Stimulated activated CD4-positive, alpha-beta T cell treated with anti-CD3 and anti-CD28 coated beads, Interleukin-12 subunit alpha, Interleukin-12 subunit beta, amount 100 ng/mL, for 24 hours (primary cell): ENCODE measurements at regions not wholly inside any gene's neighbourhood (a gene's known extent, or its start where the extent isn't known, plus 50 kb on each side); places are given as distances from the start of the nearest gene placed in this dataset.
"Not testable (repeated sequence)": the region's sequence is repeated elsewhere in the genome, so short reads cannot be mapped to it uniquely, and the experiment has no call there.

Source experiments
- DNase-seq, 2 experiments: peaks; one replicate each; pipeline ENCODE4 v3.0.0-alpha.2; 2020; ENCODE audit warnings: low read depth in 2 of 2

DNA sequence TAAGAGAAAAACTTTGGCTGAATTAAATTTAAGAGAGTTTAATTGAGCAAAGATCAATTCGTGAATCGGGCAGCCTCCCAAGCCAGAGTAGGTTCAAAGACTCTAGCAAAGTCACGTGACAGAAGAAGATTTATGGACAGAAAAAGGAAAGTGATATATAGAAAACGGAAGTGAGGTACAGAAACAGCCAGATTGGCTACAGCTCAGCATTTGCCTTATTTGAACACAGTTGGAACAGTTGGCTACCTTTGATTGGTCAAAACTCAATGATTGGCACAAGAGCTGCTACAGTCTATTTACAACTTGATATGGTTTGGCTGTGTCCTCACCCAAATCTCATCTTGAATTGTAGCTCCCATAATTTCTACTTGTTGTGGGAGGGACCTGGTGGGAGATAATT is 102.6 kb downstream of the PLG start:
- DNase-seq = no peak

DNA sequence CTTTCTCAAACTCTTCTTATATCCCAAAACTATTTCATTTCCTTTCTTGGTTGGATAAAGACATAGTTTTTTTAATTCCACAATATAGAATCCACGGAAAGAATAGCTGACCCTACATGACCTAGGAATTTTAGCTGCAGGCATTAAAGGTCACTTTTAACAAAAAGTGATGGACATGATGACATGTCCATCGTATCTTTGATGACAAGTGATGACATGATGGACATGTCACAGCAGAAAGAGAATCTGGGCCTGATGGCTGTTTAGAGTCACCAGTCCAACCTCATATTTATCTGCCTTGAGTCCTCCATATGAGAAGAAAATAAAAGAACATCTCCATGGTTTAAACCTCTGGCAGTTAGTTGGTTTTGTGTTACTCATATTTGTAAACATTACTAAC is 106.2 kb downstream of the PLG start:
- no peak for DNase-seq

DNA sequence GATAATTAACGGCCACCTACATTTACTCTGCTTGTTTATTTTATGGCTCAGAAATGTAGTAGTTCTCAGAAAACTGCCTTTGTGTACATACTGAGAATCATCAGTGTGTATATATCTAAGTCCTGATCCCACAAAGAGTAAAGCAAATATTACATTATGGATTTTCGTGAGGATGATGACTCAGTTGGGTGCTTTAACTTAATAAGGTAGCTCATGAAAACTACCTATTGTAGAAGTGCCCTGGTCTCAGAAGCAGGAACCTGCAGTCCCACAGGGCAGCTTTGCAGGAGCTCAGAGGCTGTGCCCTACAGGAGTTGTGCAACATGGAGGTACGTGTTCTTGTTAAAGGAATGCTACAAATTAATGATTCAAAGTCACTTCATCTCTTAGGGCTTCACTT is 108.2 kb downstream of the PLG start:
- no peak for DNase-seq

DNA sequence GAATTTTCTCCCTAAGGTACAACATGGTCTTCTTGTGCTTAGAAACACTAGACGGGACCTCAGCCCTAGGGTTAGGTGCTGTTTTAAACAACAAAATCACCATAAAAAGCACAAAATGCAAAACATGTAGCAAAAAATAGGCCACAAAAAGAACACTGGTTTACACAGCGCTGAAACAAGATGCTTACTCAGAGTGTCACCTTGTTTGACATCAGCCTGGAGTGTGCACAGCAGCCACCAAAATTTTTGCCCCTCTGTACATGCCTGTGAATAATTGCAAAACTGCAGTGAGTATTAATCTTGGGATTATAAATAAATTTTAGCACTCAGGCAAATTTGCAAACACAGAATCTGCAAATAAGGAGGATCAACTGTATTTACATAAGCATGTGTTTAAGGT is 110.1 kb downstream of the PLG start:
- DNase-seq = no peak

DNA sequence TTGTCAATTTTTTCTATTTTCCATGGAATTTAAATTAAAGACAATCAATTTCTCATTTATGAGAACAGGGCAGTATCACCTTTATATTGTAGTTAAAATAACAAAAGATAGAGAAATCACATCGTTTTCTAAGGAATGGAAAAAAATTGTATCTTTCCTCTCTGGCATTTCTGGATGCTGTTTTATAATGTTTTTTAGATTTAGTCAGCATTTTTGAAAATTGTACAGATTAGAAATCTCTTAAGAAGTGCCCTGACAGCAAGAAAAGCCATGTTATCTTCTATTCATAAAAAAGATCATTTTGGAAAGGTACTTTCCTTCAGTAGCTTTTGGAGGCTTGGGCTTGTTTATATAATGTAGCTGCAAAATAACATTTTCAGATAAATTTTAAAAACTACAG is 116.9 kb downstream of the PLG start:
- DNase-seq = no peak

DNA sequence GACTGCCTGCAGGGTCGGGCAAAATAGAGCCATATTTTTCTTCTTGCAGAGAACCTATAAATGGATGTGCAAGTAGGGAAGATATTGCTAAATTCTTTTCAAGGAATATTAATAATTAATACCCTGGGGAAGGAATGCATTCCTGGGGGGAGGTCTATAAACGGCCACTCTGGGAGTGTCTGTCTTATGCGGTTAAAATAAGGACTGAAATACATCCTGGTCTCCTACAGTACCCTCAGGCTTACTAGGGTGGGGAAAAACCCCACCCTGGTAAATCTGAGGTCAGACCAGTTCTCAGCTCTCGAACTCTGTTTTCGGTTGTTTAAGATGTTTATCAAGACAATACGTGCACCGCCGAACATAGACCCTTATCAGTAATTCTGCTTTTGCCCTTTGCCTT is 118.6 kb downstream of the PLG start:
- not testable (repeated sequence) for DNase-seq

DNA sequence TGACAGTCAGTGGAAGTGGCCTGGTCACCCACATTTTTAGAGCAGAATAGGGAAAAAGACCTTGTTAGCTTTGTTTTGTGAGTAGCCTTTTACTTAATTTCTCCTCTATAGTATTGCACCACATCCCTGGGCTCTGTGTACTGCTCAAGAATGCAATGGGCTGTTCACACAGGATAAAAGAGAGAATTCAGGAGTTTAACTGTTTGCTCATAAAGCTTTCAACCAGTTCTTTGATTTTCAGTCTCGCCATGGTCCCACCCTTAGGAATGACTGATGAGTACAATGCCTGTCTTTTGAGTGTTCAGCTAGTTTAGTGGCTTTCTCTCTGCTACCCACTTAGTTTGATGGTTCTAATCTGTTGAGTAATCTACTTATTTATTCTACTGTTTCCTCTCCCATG is 129.7 kb downstream of the PLG start:
- DNase-seq = no peak

DNA sequence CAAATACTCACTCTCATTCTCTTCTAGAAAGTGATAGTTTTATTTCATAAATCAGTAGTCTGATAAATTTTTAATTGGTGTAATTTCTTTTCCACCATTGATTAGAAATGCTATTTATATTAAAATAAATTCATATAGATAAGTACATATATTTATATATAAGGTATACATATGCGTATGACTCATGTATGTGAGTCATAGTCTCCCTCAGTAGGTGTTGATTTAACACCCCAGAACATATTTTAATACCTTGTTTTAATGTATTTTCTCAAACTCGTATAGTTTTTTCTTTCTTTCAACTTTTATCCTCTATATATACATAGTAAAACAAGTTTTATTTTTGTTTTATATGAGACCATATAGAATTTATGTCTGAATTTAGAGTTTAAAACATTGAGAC is 130.4 kb downstream of the PLG start:
- no peak for DNase-seq

DNA sequence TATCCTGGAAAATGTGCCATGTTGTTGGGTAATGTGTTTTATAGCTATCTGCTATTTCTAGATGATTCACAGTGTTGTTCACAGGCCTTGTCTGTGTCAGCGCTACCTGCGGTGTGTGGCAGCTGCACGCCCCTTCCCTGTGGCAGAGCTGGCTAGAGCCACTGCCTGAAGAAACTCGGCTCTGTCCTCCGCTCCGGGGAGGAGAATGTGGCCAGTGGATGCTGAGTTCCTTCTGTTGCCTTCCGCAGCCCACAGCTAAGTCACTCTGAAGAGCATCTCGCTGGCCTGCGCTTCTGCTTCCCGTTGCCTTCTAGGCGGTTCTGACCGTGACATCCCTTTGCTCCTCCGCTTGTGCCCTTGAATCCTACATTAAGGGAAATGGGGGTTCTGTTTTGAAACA is 135.1 kb downstream of the PLG start:
- DNase-seq = no peak

DNA sequence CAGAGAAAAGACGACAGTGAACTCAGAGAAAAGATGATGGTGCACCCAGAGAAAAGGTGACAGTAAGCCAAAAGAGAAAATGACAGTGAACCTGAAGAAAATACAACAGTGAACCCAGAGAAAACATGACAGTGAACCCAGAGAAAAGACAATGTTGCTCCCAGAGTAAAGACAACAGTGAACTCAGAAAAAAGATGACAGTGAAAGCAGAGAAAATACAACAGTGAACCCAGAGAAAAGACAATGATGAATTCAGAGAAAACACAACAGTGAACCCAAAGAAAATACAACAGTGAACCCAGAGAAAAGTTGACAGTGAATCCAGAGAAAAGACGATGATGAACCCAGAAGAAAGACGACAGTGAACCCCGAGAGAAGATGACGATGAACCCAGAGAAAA is 140.5 kb upstream of the MAP3K4 start:
- DNase-seq = no peak

DNA sequence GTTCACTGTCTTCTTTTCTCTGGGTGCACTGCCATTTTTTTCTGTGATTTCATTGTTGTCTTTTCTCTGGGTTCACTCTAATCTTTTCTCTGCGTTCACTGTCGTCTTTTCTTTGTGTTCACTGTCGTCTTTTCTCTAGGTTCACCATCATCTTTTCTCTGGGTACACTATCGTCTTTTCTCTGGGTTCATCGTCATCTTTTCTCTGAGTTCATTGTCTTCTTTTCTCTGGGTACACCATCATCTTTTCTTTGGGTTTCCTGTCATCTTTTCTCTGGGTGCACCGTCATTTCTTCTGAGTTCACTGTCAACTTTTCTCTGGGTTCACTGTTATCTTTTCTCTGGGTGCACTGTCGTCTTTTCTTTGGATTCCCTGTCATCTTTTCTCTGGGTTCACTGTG is 137.6 kb upstream of the MAP3K4 start:
- DNase-seq = no peak

DNA sequence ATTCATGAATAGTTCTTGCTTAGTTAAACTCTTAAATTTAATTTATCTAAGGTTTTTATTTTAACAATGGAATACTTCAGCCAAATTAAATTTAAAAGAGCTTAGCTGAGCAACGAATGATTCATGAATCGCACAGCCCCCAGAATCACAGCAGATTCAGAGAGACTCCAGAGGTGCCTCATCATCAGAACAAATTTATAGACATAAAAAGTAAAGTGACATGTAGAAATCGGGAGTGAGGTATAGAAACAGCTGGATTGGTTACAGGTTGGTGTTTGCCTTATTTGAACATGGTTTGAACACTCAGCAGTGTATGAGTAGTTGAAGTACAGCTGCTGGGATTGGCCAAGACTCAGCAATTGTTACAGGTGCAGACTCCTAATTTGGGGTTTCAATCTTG is 132.7 kb upstream of the MAP3K4 start:
- no peak for DNase-seq

DNA sequence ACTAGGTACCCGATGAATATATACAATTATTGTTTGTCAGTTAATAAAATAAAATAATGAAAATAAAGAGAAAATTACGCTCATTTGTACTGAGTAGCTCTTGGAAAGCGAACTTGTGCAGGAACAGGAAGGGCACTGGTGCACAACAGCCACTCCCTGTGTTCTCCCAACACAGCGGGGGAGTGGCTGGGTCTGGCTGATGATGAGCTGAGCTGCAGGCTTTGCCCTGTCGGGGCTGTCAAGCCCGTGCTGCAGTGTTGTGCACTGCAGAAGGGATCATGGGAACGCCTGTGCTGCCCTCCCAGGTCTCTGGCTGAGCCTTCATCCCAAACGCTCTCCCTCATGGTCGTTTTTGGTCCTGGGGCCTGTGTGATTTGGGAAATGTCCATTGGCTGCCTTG is 131.7 kb upstream of the MAP3K4 start:
- DNase-seq = no peak

DNA sequence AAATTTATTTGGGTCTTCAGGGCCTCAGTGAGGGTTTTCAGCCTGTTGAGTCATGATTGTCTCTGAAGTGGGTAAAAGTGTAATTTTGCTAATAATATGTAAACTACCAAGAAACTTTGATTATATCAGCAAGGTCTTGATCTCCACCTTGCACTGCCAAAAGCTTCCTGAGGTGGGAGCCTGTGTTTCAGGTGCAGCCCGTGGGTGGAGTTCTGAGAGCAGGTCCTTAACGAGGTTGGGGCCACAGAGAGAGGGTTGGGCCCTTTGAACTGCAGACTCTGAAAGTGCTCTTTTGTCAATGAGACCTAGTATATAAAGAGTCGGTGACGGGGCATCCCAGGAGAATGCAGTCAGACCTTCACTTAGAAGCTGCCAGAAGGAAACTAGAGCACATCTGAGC is 129.7 kb upstream of the MAP3K4 start:
- DNase-seq = no peak

DNA sequence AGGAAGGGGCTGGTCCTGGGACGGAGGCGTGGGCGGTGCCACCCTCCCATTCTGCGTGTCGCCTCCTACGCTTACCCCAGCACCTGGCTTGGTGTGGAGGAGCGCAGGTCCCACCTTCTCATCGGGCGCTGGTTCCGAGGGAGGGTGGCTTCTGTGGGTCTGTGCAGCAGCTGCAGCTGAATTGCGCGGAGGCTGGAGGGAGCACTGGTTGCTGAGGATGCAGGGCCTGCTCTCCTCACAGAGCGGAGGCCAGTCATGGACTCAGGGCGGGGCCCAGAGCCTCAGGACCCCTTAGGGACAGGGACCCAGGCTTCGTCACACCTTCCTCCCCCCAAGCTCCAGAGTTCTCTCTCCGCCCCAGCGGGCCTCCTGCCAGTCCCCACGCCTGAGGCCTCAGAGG is 127.8 kb upstream of the MAP3K4 start:
- DNase-seq = no peak

DNA sequence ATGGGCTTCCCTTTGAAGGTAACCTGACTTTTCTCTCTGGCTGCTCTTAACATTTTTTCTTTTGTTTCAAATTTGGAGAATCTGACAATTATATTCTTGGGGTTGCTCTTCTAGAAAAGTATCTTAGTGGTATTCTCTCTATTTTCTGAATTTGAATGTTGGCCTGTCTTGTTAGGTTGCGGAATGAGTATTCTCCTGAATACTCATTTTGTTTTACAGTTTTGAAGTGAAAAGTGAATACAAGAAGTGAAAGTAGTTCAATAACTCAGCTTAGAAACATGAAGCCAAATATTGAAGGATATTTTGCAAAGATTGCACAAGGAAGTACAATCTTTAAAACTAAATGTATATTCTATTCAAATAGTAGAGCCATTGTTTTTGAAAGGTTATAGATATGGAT is 120.2 kb upstream of the MAP3K4 start:
- no peak for DNase-seq

DNA sequence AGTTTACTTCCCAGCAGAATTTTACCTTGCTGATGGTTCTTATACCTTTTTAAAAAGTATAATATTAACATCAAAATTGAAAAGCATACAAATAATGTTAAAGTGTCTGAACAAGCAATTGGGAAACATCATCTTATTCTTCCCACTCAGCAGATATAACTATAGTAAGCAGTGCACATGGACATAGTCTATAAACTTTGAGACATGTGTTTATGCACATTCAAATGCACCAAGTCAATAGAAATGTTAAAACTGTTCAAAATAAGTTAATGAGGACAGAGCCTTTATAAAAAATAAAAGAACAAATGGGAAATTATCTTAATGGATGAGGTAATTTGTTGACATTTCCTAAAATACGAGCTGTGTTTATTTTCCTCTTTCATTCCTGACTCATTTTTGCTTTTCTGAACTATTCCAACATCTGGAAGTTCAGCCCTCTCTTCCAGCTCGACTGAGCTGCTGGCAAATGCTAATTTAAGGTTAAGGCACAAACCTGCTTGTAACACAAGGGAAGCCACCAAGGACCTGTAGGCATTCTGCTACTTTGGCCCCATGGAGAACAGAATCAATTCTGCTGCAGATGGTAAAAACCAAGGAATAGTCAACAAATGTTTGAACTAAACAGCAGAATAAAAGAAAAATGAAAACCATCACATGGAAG is 110.3 kb upstream of the MAP3K4 start:
- no peak for DNase-seq

DNA sequence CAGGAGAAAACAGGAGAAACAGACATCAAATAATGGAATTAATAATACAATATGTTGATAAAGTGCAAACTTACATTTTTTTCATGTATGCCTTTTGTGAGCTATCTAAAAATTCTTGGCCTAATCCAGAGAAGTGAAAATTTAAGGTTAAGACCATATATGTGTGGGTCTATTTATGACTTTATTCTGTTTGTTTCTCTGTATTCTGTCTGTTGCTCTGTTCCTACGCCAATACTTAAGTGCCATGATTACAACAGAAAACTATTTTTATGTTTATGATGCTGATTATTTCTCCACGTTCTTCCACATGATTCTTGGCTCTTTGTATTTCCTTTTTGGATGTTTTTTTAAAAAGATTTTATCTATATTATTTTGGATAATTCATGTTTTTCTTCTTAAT is 109.6 kb upstream of the MAP3K4 start:
- no peak for DNase-seq

DNA sequence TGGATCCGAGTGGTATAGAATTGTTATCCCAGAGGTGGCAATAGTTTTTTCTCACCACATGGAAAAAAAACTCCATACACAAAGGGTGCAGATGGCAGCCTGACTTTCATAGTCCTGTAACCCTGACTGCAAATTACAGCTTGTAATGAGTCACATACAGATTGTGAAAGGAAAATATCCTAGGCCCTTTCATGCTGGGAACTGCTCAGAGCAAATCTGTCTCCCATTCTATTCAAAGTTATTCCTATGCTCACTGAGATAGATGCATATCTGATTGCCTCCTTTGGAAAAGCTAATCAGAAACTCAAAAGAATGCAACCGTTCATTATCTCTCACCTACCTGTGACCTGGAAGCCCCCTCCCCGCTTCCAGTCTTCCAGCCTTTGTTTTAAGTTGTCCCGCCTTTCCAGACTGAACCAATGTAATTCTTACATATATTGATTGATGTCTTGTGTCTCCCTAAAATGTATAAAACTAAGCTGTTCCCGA is 108.7 kb upstream of the MAP3K4 start:
- DNase-seq = no peak

DNA sequence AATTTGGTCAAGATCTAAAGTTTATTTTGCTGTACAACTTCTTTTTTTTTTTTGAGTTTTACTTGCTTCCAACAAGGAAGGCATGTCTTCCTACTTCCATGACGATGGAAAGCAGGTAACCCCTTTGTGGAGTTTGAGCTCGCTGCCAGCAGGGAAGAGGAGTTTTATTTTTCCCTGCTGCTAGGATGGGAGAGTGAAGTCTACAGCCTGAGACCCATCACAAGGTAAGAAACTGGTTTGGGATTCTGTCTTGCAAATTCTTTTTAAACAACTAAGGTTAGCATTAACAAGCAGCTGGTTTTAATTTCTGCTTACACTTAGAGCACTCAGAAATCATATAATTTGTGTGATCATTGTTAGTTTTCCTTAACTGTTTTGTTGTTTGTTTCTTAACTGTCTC is 108.0 kb upstream of the MAP3K4 start:
- DNase-seq = no peak

DNA sequence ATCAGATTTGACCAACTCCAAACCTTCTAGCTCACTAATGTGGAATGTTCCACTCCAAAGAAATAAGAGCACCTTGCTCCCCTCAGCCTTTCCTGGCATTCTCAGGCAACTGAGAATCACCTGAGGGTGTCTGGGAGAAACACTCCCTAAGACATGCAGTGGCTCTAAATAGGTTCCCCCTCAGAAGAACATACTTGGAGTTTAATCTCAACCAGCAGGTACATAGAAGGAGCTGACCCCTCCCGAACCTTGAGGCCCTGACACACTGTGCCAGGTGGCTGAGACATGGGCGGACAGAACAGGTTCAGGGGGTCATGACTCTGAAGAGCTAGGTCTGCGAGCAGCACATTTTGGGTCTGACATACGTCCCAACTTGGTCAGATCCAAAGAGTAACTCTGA is 107.6 kb upstream of the MAP3K4 start:
- DNase-seq = no peak

DNA sequence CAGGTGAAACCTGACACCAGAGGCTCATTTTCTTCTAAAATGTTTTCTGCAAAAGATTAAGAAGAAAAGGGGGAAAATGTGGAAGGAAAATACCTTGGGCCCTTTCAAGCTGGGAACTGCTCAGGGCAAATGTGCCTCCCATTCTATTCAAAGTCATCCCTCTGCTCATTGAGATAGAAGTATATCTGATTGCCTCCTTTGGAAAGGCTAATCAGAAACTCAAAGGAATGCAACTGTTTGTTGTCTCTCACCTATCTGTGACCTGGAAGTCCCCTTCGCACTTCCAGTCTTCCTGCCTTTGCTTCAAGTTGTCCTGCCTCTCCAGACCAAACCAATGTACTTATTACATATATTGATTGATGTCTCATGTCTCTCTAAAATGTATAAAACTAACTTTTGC is 102.4 kb upstream of the MAP3K4 start:
- not testable (repeated sequence) for DNase-seq

DNA sequence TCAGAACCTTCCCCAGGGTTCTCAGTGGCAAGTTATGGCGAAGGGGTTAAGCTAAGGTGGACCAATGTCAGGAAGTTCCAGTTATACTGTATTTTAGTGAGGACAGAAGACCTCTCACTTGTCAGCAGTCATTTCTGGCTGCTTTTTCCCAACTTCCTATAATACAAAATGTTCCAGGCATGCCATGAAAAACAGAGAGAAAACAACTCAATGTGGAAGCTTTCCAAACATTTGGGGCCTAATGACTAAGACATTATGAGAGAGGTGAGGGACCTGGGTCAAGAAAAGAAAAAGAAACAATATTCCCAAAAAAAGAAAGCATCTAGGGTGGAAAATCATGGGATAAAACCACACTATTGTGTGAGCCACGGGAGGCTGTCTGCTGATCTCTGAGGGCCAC is 99.9 kb upstream of the MAP3K4 start:
- DNase-seq = no peak

DNA sequence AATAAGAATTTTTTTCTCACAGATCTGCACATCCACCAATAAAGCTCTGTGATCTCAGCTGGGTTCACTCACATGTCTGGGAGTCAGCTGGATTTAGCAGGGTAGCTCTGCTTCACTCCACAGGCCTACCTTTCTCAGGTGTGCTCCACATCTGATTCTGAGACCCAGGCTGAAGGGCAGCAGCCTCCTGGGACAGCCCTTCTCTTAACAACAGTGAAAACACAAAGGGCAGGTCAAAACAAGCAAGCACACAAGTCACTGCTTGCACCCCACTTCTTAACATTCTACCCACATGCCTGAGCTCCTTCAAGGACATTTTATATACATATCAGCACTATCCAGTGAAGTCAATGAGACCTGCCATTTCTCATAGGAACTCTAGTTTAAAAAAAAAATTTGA is 96.0 kb upstream of the MAP3K4 start:
- no peak for DNase-seq
